A549 (cell line): ENCODE measurements at regions not wholly inside any gene's neighbourhood (a gene's known extent, or its start where the extent isn't known, plus 50 kb on each side); places are given as distances from the start of the nearest gene placed in this dataset.

Experiments used
- ATAC-seq, 2 experiments: fragments of 200-7000 bp in 1 of 2; fragments of >200 bp in 1 of 2; cut with Nextera tagmentation in 1 of 2; cut with Tn5 transposase in 1 of 2; 3 replicates each; pipeline versions ENCODE4 v1.8.0 to v1.9.1; 2018 to 2020; ENCODE audit warnings: mild to moderate bottlenecking in 1 of 2, moderate library complexity in 1 of 2
- CTCF ChIA-PET: fragments of 300-600 bp; sonication (Branson Sonifier 250); formaldehyde crosslinking; extraction: SDS; loops from one replicate; lab custom pipeline; 2021; ENCODE audit warnings: antibody characterized with exemption, inconsistent platforms; lab: Yijun Ruan, JAX
- POLR2A ChIA-PET: fragments of 350-600 bp; formaldehyde crosslinking; extraction: SDS; loops from one replicate; lab custom pipeline; 2021; ENCODE audit warnings: antibody characterized with exemption, inconsistent platforms; lab: Yijun Ruan, JAX
- DNase-seq, 2 experiments: peaks; one replicate each; pipeline versions ENCODE4 v3.0.0 to v3.0.0-alpha.2; 2011 to 2016; ENCODE audit warnings: low read depth in 1 of 2, low spot score in 1 of 2
- FAIRE-seq: peaks from 2 replicates; lab custom pipeline; 2011; peaks lifted over from hg19 to GRCh38; lab: Jason Lieb, UNC
- H3K27ac ChIP-seq, 2 experiments: fragments of >200 bp; sonication (Bioruptor Twin); formaldehyde crosslinking; 3 replicates each; pipeline ENCODE4 v1.5.1; 2016 to 2017
- H3K4me1 ChIP-seq: fragments of >200 bp; sonication (Bioruptor Twin); formaldehyde crosslinking; 3 replicates; pipeline ENCODE4 v1.6.1; 2016
- H3K4me2 ChIP-seq: fragments of >200 bp; sonication (Bioruptor Twin); formaldehyde crosslinking; 3 replicates; pipeline ENCODE4 v1.6.1; 2016
- H3K4me3 ChIP-seq: fragments of >200 bp; sonication (Bioruptor Twin); formaldehyde crosslinking; 3 replicates; pipeline ENCODE4 v1.5.1; 2016
- H3K9me3 ChIP-seq: fragments of >200 bp; sonication (Bioruptor Twin); formaldehyde crosslinking; 3 replicates; pipeline ENCODE4 v1.6.1; 2016
- BHLHE40 ChIP-seq: IDR thresholded peaks from 2 replicates; pipeline ENCODE4 v1.6.1; 2012; ENCODE audit warnings: low read depth, low read length, inconsistent platforms
- CHD4 ChIP-seq: fragments of 200-600 bp; sonication (generic); IDR thresholded peaks from 2 replicates; pipeline ENCODE4 v1.6.1; 2016; ENCODE audit warnings: antibody characterized with exemption, mild to moderate bottlenecking, borderline replicate concordance
- CTCF ChIP-seq: fragments of >200 bp; sonication (Bioruptor Twin); formaldehyde crosslinking; IDR thresholded peaks from 3 replicates; pipeline ENCODE4 v1.5.1; 2016
- EHMT2 ChIP-seq: fragments of 200-600 bp; sonication (generic); IDR thresholded peaks from 2 replicates; pipeline ENCODE4 v1.6.1; 2016; ENCODE audit warnings: antibody characterized with exemption, low read depth, mild to moderate bottlenecking, moderate library complexity
- ELK1 ChIP-seq: fragments of 150-350 bp; IDR thresholded peaks from 2 replicates; pipeline ENCODE4 v1.6.1; 2014; ENCODE audit warnings: low read depth, mild to moderate bottlenecking, low read length
- EP300 ChIP-seq, 2 experiments: fragments of >200 bp; sonication (Bioruptor Twin); formaldehyde crosslinking; IDR thresholded peaks; 2 replicates in 1 of 2; 3 replicates in 1 of 2; pipeline ENCODE4 v1.6.1; 2016 to 2017
- ESRRA ChIP-seq: fragments of 150-350 bp; IDR thresholded peaks from 2 replicates; pipeline ENCODE4 v1.6.1; 2014; ENCODE audit warnings: mild to moderate bottlenecking, low read length, borderline replicate concordance
- FOSL2 ChIP-seq, 2 experiments: fragments of 450-650 bp in 1 of 2; fragments of >200 bp in 1 of 2; sonication (Bioruptor Twin) in 1 of 2; formaldehyde crosslinking; IDR thresholded peaks; 2 replicates each; pipeline versions ENCODE4 v1.5.0 to v1.6.1; 2016 to 2020; ENCODE audit warnings: mild to moderate bottlenecking in 1 of 2, moderate library complexity in 1 of 2
- FOXS1 ChIP-seq: fragments of 250-450 bp; sonication (Bioruptor Pico); IDR thresholded peaks from 2 replicates; pipeline ENCODE4 v1.5.0; 2020; ENCODE audit warnings: mild to moderate bottlenecking, moderate library complexity
- HDAC2 ChIP-seq: fragments of 200-600 bp; sonication (generic); IDR thresholded peaks from 2 replicates; pipeline ENCODE4 v1.6.1; 2016
- HEYL ChIP-seq: fragments of 250-450 bp; sonication (Bioruptor Pico); IDR thresholded peaks from 2 replicates; pipeline ENCODE4 v1.8.0; 2021; ENCODE audit warnings: mild to moderate bottlenecking, moderate library complexity
- HOXB13 ChIP-seq: fragments of 250-450 bp; sonication (Bioruptor Pico); IDR thresholded peaks from 2 replicates; pipeline ENCODE4 v1.5.0; 2020; ENCODE audit warnings: low read depth, mild to moderate bottlenecking, moderate library complexity
- KDM5A ChIP-seq: fragments of 200-600 bp; sonication (generic); IDR thresholded peaks from 2 replicates; pipeline ENCODE4 v1.6.1; 2016; ENCODE audit warnings: antibody characterized with exemption, mild to moderate bottlenecking
- MAX ChIP-seq: IDR thresholded peaks from 2 replicates; pipeline ENCODE4 v1.6.1; 2012
- MAZ ChIP-seq: fragments of 150-350 bp; IDR thresholded peaks from 2 replicates; pipeline ENCODE4 v1.6.1; 2014; ENCODE audit warnings: antibody characterized with exemption, low read depth, low read length, borderline replicate concordance
- MYC ChIP-seq: IDR thresholded peaks from 2 replicates; pipeline ENCODE4 v1.6.1; 2012; ENCODE audit warnings: mild to moderate bottlenecking, inconsistent platforms, low read length, improper control_type of control experiment, borderline replicate concordance
- NPAS2 ChIP-seq: fragments of 250-450 bp; sonication (Bioruptor Pico); IDR thresholded peaks from 2 replicates; pipeline ENCODE4 v1.8.0; 2022; ENCODE audit warnings: mild to moderate bottlenecking, moderate library complexity, borderline replicate concordance
- NR3C1 ChIP-seq: fragments of >200 bp; sonication (Bioruptor Twin); formaldehyde crosslinking; IDR thresholded peaks from 3 replicates; pipeline ENCODE4 v1.6.1; 2017
- PBX3 ChIP-seq: IDR thresholded peaks from 2 replicates; pipeline ENCODE4 v1.6.1; 2012
- POLR2A ChIP-seq: IDR thresholded peaks from 2 replicates; pipeline ENCODE4 v1.6.1; 2012; ENCODE audit warnings: mild to moderate bottlenecking, low read length
- RARB ChIP-seq: fragments of 250-450 bp; sonication (Bioruptor Pico); IDR thresholded peaks from 2 replicates; pipeline ENCODE4 v1.8.0; 2021; ENCODE audit warnings: mild to moderate bottlenecking, moderate library complexity
- RCOR1 ChIP-seq: fragments of 150-350 bp; IDR thresholded peaks from 2 replicates; pipeline ENCODE4 v1.6.1; 2014; ENCODE audit warnings: antibody characterized with exemption, low read length, low read depth
- RFX5 ChIP-seq: fragments of 450-650 bp; IDR thresholded peaks from 2 replicates; pipeline ENCODE4 v1.7.1; 2014; ENCODE audit warnings: antibody characterized with exemption, mild to moderate bottlenecking, moderate library complexity
- RNF2 ChIP-seq: fragments of 200-600 bp; sonication (generic); IDR thresholded peaks from 2 replicates; pipeline ENCODE4 v1.6.1; 2016; ENCODE audit warnings: low read depth, mild to moderate bottlenecking, antibody characterized with exemption, moderate library complexity, borderline replicate concordance
- SREBF2 ChIP-seq: fragments of 450-650 bp; IDR thresholded peaks from 2 replicates; pipeline ENCODE4 v1.6.1; 2014; ENCODE audit warnings: mild to moderate bottlenecking, moderate library complexity
- WGBS: methylation state at CpG from one replicate; pipeline ENCODE4 v1.1.6; 2017; ENCODE audit errors: missing lambda C conversion rate; 5-methylcytosine and 5-hydroxymethylcytosine counted together

GRCh38 chr4:96767815-96768480 is 928.1 kb downstream of the PDHA2 start (continued):
- TF ChIP-seq BHLHE40, result no peak

- FAIRE-seq, result no peak
- ChIA-PET CTCF (no interaction called here), POLR2A (no interaction called here)
- H3K4me1 ChIP-seq, result no peaks in the 10 kb centered on the region
- ATAC-seq, result no peak
- no peak overlapping the region for H3K4me2 ChIP-seq
- WGBS, result 20% methylated on average over 2 of the region's 2 CpGs
- no peak overlapping the region for H3K4me3 ChIP-seq
- no peak for DNase-seq
- no peak for TF ChIP-seq RARB (CRISPR knock-in tag)
- TF ChIP-seq FOSL2 (IDR thresholded peaks at IDR 0.05), result no peak
- TF ChIP-seq FOSL2 (CRISPR knock-in tag; IDR thresholded peaks at IDR 0.05), result no peak
- TF ChIP-seq ELK1, result no peak
- no peak for TF ChIP-seq SREBF2
- TF ChIP-seq RFX5, result no peak
- no peak for TF ChIP-seq ESRRA
- no peak for TF ChIP-seq NPAS2 (CRISPR knock-in tag)
- no peak for TF ChIP-seq HOXB13 (CRISPR knock-in tag)
- no peak for TF ChIP-seq EP300 (IDR thresholded peaks at IDR 0.05)
- no peak for TF ChIP-seq EHMT2
- no peak for TF ChIP-seq CHD4
- no peak for TF ChIP-seq NR3C1
- no peak for TF ChIP-seq RNF2
- TF ChIP-seq POLR2A, result no peak
- no peaks in the 10 kb centered on the region for H3K9me3 ChIP-seq
- no peak overlapping the region for H3K27ac ChIP-seq
Observed at GRCh38 chr4:96775501-96775900, 935.6 kb downstream of the PDHA2 start.

- FAIRE-seq, result no peak
- ChIA-PET CTCF (no interaction called here), POLR2A (no interaction called here)
- no peak overlapping the region for H3K4me2 ChIP-seq
- H3K4me1 ChIP-seq, result no peaks in the 10 kb centered on the region
- TF ChIP-seq MAZ, result no peak
- TF ChIP-seq RCOR1, result no peak
- no peak for TF ChIP-seq BHLHE40
- TF ChIP-seq EHMT2, result no peak
- no peak for TF ChIP-seq ELK1
- TF ChIP-seq KDM5A, result no peak
- no peak for TF ChIP-seq FOXS1
- TF ChIP-seq ESRRA, result no peak
- TF ChIP-seq, all 56 proteins: peak for 0
- no peak for ATAC-seq
- DNase-seq, result no peak
- Histone ChIP-seq H3K9me3 (no peaks in the 10 kb centered on the region), H3K27ac (no peak overlapping the region), H3K4me3 (no peak overlapping the region)
- 31% methylated on average over 2 of the region's 2 CpGs for WGBS
Observed at GRCh38 chr4:96776920-96777527, 937.1 kb downstream of the PDHA2 start.

GRCh38 chr4:96784336-96784735 is 944.4 kb downstream of the PDHA2 start:
- Histone ChIP-seq H3K27ac (no peak overlapping the region), H3K4me1 (no peaks in the 10 kb centered on the region), H3K4me2 (no peak overlapping the region), H3K4me3 (no peak overlapping the region), H3K9me3 (no peaks in the 10 kb centered on the region)
- no peak for ATAC-seq
- DNase-seq, result no peak
- ChIA-PET POLR2A (no interaction called here), CTCF (no interaction called here)
- no peak for FAIRE-seq
- 24% methylated on average over 4 of the region's 4 CpGs for WGBS
- TF ChIP-seq PBX3 (no peak), MYC (no peak), CTCF (no peak), EP300 (IDR thresholded peaks at IDR 0.05) (no peak), MAX (no peak), CHD4 (no peak), RNF2 (no peak), HEYL (CRISPR knock-in tag) (no peak), EHMT2 (no peak), BHLHE40 (no peak), FOSL2 (IDR thresholded peaks at IDR 0.05) (no peak), FOSL2 (CRISPR knock-in tag; IDR thresholded peaks at IDR 0.05) (no peak), HDAC2 (no peak), NR3C1 (no peak)
